ENCODE measurements at regions not wholly inside any gene's neighbourhood (a gene's known extent, or its start where the extent isn't known, plus 50 kb on each side); places are given as distances from the start of the nearest gene placed in this dataset.
A peak's percentile ranks its signal among the peaks of the same experiment; 100 is the strongest.

DNA sequence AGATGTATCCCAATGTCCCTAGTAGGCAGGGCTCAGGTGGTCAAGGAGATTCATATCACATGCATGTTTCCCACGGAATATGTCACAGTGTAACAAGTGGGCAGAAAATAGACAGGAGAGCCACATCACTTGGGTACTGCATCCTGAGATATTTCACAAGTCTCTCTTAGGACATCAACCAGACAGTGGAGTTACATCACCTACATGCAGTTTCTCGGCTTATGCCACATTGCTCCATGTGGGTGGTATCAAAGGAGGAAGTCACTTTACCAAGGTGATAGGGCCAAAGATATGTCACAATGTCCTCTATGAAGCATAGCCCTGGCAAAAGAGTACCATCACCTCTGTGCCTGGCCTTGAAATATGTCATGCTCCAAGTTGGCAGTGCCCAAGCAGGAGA is 1056.7 kb upstream of the AMELY start:
- peak; percentile 0 for DNase-seq

DNA sequence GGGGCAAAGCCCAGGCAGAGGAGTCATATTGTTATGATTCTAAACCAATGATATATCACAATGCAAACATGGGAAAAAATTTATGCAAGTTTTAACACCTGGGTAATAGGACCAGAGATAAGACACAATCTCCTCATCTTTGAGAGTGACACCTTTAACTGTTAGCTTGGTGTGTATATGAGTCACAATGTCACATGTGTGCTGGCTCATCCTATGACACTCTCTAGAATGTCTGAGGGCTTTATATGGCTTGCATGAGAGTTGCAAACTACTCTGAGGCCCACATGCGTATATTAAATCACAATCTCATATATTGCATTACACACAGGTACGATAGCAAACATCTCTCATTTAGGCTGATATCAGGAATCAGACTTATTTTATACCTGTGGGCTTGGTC is 1055.4 kb upstream of the AMELY start:
- no peak for DNase-seq

DNA sequence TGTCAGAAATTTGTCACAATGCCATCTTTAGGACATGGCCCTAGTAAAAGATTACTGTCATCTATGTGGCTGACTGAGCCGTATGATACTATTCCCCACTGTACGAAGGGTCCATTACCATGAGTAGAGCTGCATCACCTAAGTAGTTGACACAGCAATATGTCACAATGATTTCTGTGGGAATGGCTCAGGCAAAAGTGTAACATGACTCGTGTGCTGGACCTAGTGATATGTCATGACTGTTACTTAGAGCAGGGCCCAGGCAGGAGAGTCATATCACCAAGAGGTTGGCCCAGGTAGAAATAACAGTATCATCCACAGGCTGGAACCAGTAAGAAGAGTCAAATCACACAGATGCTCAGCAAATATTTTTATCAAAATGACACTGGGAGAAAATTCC is 1051.8 kb upstream of the AMELY start:
- no peak for DNase-seq

DNA sequence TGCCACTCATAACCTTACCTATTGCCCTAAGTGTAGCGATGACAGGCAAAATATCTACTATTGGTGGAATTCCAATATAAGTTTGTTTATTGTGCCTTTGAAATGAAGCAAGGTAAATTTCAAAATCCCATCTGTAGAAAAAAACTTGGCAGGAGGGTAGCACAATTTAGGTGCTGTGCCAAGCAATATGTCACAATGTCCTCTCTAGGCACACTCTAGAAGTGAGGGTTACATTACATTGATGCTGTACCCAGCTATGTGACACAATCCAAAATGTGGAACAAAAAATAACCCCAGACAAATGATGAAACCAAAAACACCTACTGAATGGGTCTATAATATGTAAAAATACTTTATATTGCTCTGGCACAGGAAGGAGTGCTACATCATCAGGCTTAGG is 1050.8 kb upstream of the AMELY start:
- no peak for DNase-seq

DNA sequence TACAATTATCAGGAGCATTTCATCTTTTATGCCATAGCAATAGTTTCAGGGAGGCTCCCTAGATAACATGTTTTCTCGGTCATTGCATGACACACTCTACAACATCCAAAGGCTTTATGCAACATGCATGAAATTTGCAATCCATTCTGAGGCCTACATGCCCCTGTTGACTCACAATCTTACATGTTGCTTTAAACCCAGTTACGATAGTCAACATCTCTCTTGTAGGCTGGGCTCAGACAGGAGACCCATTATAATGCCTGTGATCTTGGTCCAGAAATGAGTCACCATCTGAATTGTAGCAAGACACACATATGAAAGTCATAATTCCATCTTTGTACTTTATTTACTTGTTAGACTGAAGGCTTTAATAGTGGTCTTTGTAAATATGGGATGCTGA is 1050.3 kb upstream of the AMELY start:
- no peak for DNase-seq

DNA sequence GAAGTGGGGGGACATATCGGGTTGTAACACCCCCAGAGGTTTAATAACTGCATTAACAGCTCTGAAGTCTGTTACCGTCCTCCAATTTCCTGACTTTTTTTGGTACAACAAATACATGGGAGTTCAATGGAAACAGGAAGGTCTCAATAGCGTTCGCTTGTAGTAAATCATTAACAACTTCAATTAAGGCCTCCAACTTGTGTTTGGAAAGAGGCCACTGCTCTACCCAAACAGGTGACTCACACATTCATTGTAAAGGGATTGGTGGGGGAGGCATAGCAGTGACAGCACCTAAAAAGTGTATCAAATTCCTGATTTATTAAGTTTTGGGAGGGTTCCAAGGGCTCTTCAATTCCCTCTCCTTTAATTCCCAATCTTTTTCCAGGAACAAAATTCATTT is 1046.2 kb upstream of the AMELY start:
- no peak for DNase-seq

DNA sequence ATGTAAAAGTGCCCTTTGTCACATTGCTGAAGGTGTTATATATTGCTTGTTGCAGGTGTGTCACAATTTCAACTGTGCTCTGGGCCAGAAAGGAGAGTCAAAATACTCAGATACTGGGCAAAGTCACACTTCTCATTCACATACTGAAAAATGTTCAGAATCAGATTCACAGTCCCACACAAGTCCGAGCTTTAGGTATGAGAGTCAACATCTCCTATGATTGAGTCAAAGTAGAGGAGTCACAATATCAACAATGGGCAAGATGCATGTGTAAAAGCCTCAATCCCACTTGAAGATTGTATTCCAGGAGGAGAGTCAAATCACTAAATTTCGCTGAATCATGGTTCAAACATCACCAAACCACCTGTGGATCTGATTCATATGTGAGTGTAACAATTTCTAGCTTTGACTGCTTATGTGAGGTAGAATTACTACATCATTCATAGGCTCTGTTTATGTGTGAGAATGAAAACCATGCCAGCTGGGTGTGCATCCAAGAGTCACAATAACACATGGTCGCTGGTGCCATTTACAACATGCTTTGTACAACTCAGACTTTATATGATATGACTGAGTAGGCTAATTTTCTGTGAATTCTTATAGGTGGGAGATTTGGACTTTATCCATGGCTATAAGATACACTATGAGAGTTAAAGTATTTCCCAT is 1039.8 kb upstream of the AMELY start:
- DNase-seq: no peak

DNA sequence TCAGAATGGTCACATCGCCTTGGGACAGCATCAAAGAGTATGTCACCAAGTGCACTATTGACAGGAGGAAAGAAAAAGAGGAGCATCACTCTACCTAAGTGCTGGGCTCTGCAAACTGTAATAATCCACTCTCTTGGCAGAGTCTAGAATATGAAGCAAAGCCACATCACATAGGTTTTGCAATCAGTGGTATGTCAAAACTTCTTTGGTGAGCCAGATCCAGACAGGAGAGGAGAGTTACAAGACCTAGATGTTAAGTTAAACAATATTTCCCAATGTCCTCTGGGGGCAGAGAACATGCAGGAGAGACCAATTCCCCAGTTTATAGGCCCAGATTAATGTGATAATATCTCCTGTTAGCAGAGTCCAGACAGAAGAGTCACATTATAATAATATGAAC is 1032.6 kb upstream of the AMELY start:
- no peak for DNase-seq

DNA sequence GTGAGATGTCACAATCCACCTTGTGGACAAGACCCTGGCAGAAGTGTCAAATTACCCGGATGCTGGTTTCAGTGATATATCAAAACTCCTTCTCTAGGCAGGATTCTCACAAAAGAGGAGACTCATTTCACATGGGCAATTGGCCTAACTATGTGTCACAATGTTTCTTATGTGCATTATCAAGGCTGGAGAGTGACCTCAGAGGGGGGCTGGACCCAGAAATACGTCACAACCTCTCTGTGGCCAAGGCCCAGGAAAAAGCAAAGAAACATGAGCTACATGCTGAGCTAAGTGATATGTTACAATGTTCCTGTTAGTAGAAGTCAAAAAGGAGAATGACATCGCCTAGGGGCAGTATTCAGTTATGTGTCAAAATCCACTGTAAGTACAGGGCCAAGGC is 1031.2 kb upstream of the AMELY start:
- DNase-seq: no peak

DNA sequence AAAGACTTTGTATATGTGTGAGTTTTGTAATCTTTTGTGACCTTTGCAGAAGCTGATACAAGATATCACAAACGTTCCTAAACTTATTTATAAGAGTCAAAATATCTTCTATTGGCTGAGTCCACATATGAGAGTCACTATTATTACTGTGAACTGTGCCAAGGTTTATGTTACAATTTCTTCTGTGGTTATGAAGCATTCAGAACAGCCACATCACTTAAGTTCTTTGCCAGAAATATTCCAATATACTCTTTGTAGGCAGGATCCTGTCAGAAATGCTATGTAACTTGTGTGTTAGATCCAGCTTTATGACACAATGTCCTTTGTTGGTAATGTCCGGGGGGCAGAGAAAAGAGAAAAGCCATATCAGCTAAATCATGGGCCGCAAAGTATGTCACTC is 1030.3 kb upstream of the AMELY start:
- DNase-seq: no peak

DNA sequence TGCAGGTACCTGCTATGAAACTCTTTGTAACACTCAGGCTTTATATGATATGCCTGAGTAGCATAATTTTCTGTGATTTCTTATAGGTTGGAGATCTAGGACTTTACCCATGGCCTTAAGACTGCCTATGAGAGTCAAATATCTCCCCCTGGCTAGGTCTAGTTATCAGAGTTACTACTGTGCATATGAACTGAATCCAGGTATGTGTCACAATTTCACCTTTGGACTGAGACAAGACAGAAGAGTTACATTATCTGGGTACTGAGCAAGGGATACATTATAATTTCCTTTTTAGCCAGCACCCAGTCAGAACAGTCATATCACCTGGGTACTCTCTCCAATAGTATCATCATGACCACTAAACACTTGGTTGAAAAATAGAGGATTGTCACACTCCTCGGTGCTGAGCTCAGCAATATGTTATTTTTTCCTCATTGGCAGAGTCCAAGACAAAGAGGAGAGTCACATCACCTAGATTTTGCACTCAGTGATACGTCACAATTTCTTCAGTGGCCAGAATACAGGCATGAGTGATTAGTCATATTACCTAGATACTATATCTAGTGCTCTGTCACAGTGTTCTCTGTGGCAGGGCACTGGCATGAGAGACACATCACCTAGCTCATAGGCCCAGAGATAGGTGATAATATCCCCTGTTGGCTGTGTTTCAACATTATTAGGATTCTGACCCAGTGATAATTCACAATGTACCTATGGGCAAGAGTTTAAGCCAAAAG is 1027.6 kb upstream of the AMELY start:
- no peak for DNase-seq

DNA sequence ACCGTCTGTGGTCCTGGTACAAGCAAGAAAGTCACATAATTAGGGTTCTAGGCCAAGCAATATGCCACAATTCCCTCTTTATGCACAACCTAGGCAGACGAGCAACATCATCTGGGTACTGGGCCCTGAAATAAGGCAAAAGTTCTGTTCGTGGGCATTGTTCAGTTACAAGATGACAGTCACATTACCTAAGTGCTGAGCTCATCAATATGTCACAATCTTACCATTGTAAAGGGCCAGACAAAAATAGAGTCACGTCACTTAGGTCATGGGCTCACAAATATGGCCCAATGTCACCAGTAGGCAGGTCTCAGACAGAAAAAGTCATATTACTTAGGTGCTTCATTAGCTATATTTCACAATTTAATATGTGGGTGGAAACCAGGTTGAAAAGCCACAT is 1025.3 kb upstream of the AMELY start:
- DNase-seq: no peak

DNA sequence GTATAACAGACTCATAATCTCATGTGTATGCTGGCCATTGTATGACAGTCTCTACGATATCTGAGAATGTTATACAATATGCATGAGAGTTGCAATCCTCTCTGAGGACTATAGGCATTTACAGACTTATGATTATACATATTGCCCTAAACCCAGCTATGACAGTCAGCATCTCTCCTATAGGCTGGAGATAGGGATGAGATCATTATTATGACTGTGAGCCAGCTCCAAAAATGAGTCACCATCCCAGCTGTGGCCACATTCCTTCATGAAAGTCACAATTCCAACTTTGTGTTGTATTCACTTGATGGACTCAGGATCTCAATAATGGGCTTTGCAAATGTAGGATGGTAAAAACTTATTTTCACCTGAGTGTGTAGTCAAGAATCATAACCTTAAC is 1024.5 kb upstream of the AMELY start:
- DNase-seq: no peak

DNA sequence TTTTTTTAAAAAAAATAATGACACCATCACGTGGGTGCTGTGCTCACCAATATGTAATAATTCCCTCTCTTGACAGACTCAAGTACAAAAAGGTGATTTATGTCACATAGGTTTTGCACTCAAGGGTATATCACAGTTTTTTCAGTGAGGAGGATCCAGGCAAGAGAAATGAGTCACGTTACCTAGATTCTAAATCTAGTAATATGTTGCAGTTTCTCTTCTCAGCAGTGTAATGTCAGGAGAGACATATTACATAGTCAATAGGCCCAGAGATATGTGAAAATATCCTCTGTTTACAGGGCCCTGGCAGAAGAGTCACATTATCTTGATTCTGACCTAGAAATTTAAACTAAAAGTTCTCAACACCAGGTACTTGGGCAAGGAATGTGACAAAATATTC is 1024.1 kb upstream of the AMELY start:
- DNase-seq: no peak

DNA sequence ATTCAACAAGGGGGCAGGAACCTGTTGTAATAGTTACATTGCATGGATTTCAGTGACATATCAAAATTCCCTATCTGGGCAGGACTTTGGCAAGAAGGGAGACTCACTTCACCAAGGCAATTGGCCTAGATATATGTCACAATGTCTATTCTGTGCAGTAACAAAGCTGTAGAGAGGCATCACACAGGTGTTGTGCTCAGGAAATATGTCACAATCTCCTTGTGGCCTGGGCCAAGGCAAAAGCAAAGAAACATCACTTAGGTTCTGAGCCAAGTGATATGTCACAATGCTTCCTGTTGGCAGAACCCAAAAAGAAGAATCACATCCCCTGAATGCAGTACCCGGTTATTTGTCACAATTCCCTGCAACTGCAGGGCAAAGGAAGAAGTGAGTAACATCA is 1020.9 kb upstream of the AMELY start:
- DNase-seq: no peak

DNA sequence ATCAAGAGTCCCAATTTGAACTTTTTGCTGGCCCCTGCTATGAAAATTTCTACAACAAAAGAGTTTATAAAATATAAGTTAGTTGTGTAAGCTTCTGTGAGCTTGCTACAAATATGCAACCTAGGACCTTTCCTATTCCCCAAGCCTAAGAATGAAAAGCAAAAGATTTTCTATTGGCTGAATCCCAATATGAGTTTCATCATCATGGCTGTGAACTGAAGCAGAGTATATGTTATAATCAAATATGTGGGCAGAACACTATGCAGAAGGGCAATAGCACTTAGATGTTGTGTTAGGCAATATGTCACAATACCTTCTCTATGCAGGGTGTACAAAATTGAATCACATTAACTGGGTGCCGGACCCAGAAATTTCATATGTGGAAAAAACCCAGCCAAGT is 1018.3 kb upstream of the AMELY start:
- DNase-seq: no peak

DNA sequence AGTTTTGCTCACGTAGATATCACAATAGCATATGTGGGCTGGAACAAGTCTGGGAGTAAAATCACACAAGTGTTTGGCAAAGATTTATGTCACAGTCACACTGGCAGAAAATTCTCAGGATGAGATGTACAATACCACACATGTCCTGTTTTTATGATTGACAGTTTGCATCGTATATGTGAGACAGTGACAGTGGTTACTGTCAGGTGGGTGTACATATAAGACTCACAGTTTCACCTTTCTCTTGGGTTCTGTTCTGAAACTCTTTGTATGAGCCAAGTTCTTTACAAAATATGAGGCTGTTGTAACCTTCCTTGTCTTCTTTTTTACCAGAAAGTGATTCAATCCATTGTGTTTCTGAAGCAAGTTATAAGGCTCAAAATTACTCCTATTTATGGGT is 1012.5 kb upstream of the AMELY start:
- DNase-seq: no peak

DNA sequence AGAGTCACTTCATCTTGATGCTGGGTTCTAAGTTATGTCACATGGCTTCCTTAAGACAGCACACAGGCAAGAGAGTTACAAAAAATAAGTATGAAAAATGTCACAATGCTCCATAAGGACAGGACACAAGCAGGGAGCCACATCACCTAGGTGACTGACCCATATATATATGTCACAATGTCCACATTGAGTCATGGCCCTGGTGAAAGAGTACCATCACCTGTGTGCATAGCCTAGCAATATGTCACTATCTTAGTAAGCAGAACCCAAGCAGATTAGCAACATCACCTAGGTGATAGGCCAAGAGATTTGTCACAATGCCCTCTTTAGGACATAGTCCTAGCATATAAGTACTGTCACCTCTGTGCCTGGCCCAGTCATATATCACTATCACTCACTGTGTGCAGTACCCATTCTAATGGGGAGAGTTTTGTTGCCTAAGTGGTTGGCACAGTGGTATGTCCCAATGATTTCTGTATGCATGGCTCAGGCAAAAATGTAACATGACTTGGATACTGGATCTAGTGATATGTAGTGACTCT is 1012.0 kb upstream of the AMELY start:
- DNase-seq: no peak

DNA sequence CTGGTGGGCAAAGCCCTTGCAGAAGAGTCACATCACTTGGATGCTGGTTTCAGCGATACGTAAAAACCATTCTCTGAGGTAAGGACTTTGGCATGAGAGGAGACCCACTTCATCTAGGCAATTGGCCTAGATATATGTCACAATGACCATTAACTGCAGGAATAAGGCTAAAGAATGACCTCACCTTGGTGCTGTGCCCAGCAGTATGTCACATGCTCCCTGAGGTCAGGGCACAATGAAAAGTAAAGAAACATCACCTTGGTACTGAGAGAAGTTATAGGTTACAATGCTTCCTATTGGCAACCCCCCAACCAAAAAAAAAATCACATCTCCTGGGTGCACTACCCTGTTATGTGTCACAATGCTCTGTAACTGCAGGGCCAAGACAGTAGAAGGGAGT is 1008.8 kb upstream of the AMELY start:
- no peak for DNase-seq

DNA sequence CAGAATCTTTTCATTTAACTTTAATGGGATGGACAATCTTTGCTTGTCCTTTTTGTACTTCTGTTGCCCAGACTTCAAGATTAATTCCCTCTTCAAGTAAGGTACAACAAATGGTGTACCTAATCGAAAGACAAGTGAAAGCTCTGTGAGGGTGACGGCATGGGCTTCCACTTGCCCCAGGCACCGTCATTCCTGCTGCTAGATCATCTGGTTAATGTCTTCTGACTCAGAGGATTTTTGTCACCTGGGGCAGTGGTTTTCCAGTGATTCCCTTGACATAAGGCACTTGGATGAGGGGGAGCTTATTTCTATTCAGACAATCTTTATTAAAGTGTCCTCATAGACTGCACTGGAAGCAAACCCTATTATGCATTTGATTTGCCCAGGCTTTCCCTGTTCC is 977.0 kb upstream of the AMELY start:
- DNase-seq: no peak

DNA sequence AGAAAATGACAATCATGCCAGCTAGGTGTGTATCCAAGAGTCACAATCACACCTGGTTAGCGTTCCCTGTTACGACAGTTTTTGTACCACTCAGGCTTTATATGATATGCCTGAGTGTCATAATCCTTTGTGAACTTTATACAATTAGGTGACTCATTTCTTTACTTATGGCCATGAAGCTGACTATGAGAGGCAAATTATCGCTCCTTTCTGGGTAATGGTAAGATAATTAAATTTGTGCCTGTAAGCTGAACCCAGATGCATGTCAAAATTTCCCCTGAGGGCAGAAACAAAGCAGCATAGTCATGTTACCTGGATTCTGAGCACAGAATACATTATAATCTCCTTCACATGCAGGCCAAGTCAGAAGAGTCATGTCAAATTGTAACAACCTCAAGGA is 970.1 kb upstream of the AMELY start:
- DNase-seq: no peak

DNA sequence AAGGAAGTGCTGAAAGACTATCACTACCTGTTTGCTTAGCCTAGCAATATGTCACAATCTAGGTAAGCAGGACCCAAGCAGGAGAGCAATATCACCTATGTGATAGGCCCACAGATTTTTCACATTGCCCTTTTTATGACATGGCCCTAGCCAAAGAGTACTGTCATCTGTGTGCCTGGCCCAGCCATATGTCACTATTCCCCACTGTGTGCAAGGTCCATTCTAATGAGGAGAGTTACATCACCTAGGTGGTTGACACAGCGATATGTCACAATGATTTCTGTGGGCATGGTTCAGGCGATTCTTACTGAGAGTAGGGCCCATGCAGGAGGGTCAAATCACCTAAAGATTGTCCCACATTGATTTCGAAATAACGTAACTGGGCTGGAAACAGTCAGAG is 967.7 kb upstream of the AMELY start:
- no peak for DNase-seq

DNA sequence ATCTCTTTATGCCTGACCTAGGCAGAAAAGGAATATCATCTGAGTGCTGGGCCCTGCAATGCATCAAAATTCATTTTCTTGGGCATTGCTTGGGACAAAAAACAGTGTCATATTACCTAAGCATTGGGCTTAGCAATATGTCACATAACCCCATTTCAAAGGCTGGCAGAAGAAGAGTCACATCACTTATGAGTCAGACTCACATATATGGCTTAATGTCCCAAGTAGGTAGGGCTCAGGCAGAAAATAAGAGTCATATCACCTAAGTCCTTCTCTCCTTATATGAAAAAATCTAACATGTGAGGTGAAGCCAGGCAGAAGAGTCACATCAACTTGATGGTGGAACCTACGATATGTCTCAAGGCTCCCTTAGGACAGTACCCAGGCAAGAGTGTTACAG is 967.2 kb upstream of the AMELY start:
- no peak for DNase-seq

DNA sequence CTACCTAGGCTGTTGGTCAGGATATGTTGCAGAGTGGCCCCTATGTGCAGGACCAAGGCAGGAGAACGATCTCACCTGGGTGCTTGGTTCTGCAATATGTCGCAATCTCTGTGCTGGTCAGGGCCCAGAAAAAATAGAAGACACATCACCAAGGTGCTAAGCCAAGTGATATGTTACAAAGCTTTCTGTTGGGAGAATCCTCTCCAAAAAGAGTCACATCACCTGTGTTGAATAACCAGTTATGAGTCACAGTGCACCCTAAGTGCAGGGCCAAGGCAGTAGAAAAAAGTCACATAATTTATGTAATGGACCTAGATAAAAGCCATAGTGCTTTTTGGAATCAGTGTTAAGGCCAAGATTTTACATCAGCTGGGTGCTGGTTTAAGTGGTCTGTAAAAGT is 965.9 kb upstream of the AMELY start:
- no peak for DNase-seq

DNA sequence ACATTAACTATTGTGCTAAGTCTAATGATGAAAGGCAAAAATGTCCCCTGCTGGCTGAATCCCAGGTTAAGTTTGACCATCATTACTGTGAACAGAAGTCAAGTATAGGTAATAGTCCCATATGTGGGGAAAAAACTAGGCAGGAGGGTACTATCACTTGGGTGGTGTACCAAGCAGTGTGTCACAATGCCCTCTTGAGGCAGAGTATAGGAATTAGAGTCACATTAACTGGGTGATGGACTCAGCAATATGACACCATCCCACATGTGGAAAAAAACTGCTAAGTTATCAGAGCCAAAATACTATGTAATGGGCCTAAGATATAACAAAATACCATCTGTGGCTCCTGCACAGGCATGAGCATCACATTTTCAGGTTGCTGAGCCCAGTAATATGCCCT is 962.5 kb upstream of the AMELY start:
- peak; percentile 21 for DNase-seq
